HepG2 (cell line): ENCODE measurements at regions not wholly inside any gene's neighbourhood (a gene's known extent, or its start where the extent isn't known, plus 50 kb on each side); places are given as distances from the start of the nearest gene placed in this dataset.

Source experiments
- ATAC-seq: fragments of 200-7000 bp; cut with Tn5 transposase; 3 replicates; pipeline ENCODE4 v1.9.1; 2020; ENCODE audit warnings: mild to moderate bottlenecking, moderate library complexity
- BruUV-seq: library from RNA; stranded (reverse); fragments of 400-500 nt; replicated peaks from 2 replicates; lab custom pipeline; 2021; lab: Mats Ljungman, UMichigan
- CTCF ChIA-PET: fragments of 300-600 bp; formaldehyde crosslinking; extraction: SDS; loops from one replicate; lab custom pipeline; 2021; ENCODE audit warnings: low total read pairs, inconsistent platforms, low intra/inter-chr PET ratio; lab: Yijun Ruan, JAX
- POLR2A ChIA-PET: fragments of 350-600 bp; sonication (Branson Sonifier 250); formaldehyde crosslinking; loops from one replicate; lab custom pipeline; 2020; ENCODE audit warnings: antibody characterized with exemption, inconsistent platforms; lab: Yijun Ruan, JAX
- DNase-seq: peaks from one replicate; pipeline ENCODE4 v3.0.0-alpha.2; 2015; ENCODE audit warnings: low spot score
- FAIRE-seq: peaks from 3 replicates; lab custom pipeline; 2011; peaks lifted over from hg19 to GRCh38; lab: Jason Lieb, UNC
- H2AFZ ChIP-seq: one replicate; pipeline ENCODE4 v1.6.1; 2011; ENCODE audit warnings: low read length, inconsistent platforms
- H3K27ac ChIP-seq: fragments of 300-600 bp; 3 replicates; pipeline ENCODE4 v1.8.0; 2011; ENCODE audit warnings: mixed run types, mild to moderate bottlenecking, mixed read lengths, low read length, inconsistent platforms; ENCODE audit not compliant: insufficient read depth; ENCODE audit errors: extremely low read length
- H3K27me3 ChIP-seq, 2 experiments: fragments of 200-600 bp in 1 of 2; 2 replicates in 1 of 2; 3 replicates in 1 of 2; pipeline versions ENCODE4 v1.6.0 to v1.8.0; 2011; ENCODE audit warnings: low read length in 2 of 2, mild to moderate bottlenecking in 2 of 2, moderate library complexity in 2 of 2, inconsistent platforms in 1 of 2; ENCODE audit not compliant: insufficient read depth in 2 of 2, control insufficient read depth in 1 of 2
- H3K36me3 ChIP-seq, 2 experiments: fragments of 200-600 bp in 1 of 2; replicated peaks in 1 of 2; 2 replicates in 1 of 2; 3 replicates in 1 of 2; pipeline versions ENCODE4 v1.5.1 to v1.8.0; 2011; ENCODE audit warnings: low read length in 2 of 2, inconsistent platforms in 1 of 2; ENCODE audit not compliant: insufficient read depth in 2 of 2, control insufficient read depth in 1 of 2
- H3K4me1 ChIP-seq: 2 replicates; pipeline ENCODE4 v1.5.1; 2012; ENCODE audit warnings: low read length, inconsistent platforms; ENCODE audit not compliant: insufficient read depth
- H3K4me2 ChIP-seq: 2 replicates; pipeline ENCODE4 v1.6.0; 2011; ENCODE audit warnings: low read depth, low read length, inconsistent platforms
- H3K4me3 ChIP-seq, 3 experiments: fragments of 200-600 bp in 1 of 3; sonication (generic), shearing (Covaris generic) in 1 of 3; replicated peaks in 1 of 3; 2 replicates each; pipeline ENCODE4 v1.5.1; 2011 to 2016; ENCODE audit warnings: low read length in 3 of 3, inconsistent platforms in 2 of 3, low read depth in 2 of 3, mild to moderate bottlenecking in 2 of 3, control low read depth in 1 of 3, mixed read lengths in 1 of 3; ENCODE audit not compliant: insufficient read depth in 1 of 3
- H3K79me2 ChIP-seq: one replicate; pipeline ENCODE4 v1.6.1; 2011; ENCODE audit warnings: low read length, inconsistent platforms; ENCODE audit not compliant: insufficient read depth
- H3K9ac ChIP-seq: 2 replicates; pipeline ENCODE4 v1.6.0; 2011; ENCODE audit warnings: mild to moderate bottlenecking, low read depth, low read length, inconsistent platforms; ENCODE audit not compliant: insufficient read depth
- H3K9me3 ChIP-seq: 2 replicates; pipeline ENCODE4 v1.5.1; 2012; ENCODE audit warnings: mild to moderate bottlenecking, low read length
- H4K20me1 ChIP-seq: 2 replicates; pipeline ENCODE4 v1.6.0; 2011; ENCODE audit warnings: inconsistent platforms, mild to moderate bottlenecking, low read length, moderate library complexity; ENCODE audit not compliant: insufficient read depth
- ATAD3A ChIP-seq: sonication (generic); formaldehyde crosslinking; IDR thresholded peaks from 2 replicates; pipeline ENCODE4 v1.4.0; 2020; ENCODE audit warnings: missing genetic modification reagents
- ATF4 ChIP-seq, 2 experiments: fragments of 450-650 bp in 1 of 2; sonication (generic) in 1 of 2; formaldehyde crosslinking; IDR thresholded peaks; 2 replicates each; pipeline versions ENCODE4 v1.5.0 to v1.8.0; 2020 to 2022; ENCODE audit warnings: mild to moderate bottlenecking in 1 of 2, missing genetic modification reagents in 1 of 2
- ATF6 ChIP-seq: sonication (generic); formaldehyde crosslinking; conservative IDR thresholded peaks from 2 replicates; pipeline ENCODE4 v1.4.0; 2020; ENCODE audit warnings: missing genetic modification reagents
- CHD2 ChIP-seq: IDR thresholded peaks from 2 replicates; pipeline ENCODE4 v1.6.1; 2011; ENCODE audit warnings: low read depth, low read length, improper control_type of control experiment
- KLF16 ChIP-seq, 2 experiments: sonication (generic) in 1 of 2; formaldehyde crosslinking in 1 of 2; IDR thresholded peaks; 2 replicates each; pipeline versions ENCODE4 v1.6.1 to v1.8.0; 2016 to 2023; ENCODE audit warnings: missing genetic modification reagents in 2 of 2, missing compliant biosample characterization in 1 of 2
- PHF21A ChIP-seq: sonication (generic); formaldehyde crosslinking; IDR thresholded peaks from 2 replicates; pipeline ENCODE4 v1.5.0; 2020; ENCODE audit warnings: mild to moderate bottlenecking, missing genetic modification reagents
- RBAK ChIP-seq: sonication (generic); formaldehyde crosslinking; IDR thresholded peaks from 2 replicates; pipeline ENCODE4 v1.5.1; 2020; ENCODE audit warnings: mild to moderate bottlenecking, missing genetic modification reagents
- TERF1 ChIP-seq: sonication (generic); formaldehyde crosslinking; IDR thresholded peaks from 2 replicates; pipeline ENCODE4 v1.8.0; 2022; ENCODE audit warnings: mild to moderate bottlenecking, missing genetic modification reagents, moderate library complexity
- U2AF1 ChIP-seq: fragments of 200-400 bp; formaldehyde crosslinking; optimal IDR thresholded peaks from 2 replicates; pipeline ENCODE3; 2017; ENCODE audit warnings: mild to moderate bottlenecking, low read depth, low read length
- ZHX1 ChIP-seq: sonication (generic); formaldehyde crosslinking; IDR thresholded peaks from 2 replicates; pipeline ENCODE4 v1.8.1; 2022; ENCODE audit warnings: low read depth, mild to moderate bottlenecking, missing genetic modification reagents
- ZNF280D ChIP-seq: sonication (generic); formaldehyde crosslinking; IDR thresholded peaks from 2 replicates; pipeline ENCODE4 v1.5.1; 2020; ENCODE audit warnings: mild to moderate bottlenecking, missing genetic modification reagents
- ZNF468 ChIP-seq: sonication (generic); formaldehyde crosslinking; IDR thresholded peaks from 2 replicates; pipeline ENCODE4 v1.8.0; 2022; ENCODE audit warnings: mild to moderate bottlenecking, moderate library complexity, missing genetic modification reagents
- ZNF563 ChIP-seq: sonication (generic); formaldehyde crosslinking; IDR thresholded peaks from 2 replicates; pipeline ENCODE4 v1.8.0; 2022; ENCODE audit warnings: mild to moderate bottlenecking, moderate library complexity, missing genetic modification reagents
- ZSCAN30 ChIP-seq: sonication (generic); formaldehyde crosslinking; IDR thresholded peaks from 2 replicates; pipeline ENCODE4 v1.5.0; 2020; ENCODE audit warnings: mild to moderate bottlenecking, missing genetic modification reagents
- ZZZ3 ChIP-seq: sonication (generic); formaldehyde crosslinking; IDR thresholded peaks from 2 replicates; pipeline ENCODE4 v1.4.0; 2020; ENCODE audit warnings: missing genetic modification reagents, mild to moderate bottlenecking, borderline replicate concordance
- WGBS: methylation state at CpG from one replicate; pipeline ENCODE4 v1.1.6; 2017; ENCODE audit warnings: low lambda C conversion rate; 5-methylcytosine and 5-hydroxymethylcytosine counted together
- in situ Hi-C: cut with HindIII; loops from 2 replicates; pipeline ENCODE4 v1.10.0; 2017; ENCODE audit warnings: low pct_unique_long_range_greater_than_20kb; ENCODE audit not compliant: extremely low pct_ligation_motif_present
- intact Hi-C: fragments of 100-400 bp; cut with micrococcal nuclease; formaldehyde crosslinking; loops from one replicate; pipeline ENCODE4 v1.10.0; 2022; ENCODE audit not compliant: unreplicated experiment

- 0% methylated on average over 5 of the region's 5 CpGs for WGBS
- no peak overlapping the region for H3K9ac ChIP-seq
- no peak for DNase-seq
- no TSS peak for BruUV-seq
- H2AFZ ChIP-seq: no peak overlapping the region
- H3K4me2 ChIP-seq: no peak overlapping the region
- no peak for FAIRE-seq
- H3K9me3 ChIP-seq: no peaks in the 10 kb centered on the region
- H3K27me3 ChIP-seq: peaks cover 4 to 23% of the 10 kb centered on the region in 2 experiments; a peak in 3 of 5 replicates
- no peaks in the 10 kb centered on the region for H3K79me2 ChIP-seq
- intact Hi-C loops (no loop called here), in situ Hi-C loops (no loop called here)
- ChIA-PET CTCF (no interaction called here), POLR2A (no interaction called here)
- no peaks in the 10 kb centered on the region for H3K4me1 ChIP-seq
- no peak overlapping the region for H3K4me3 ChIP-seq
- no peak for ATAC-seq
- H3K36me3 ChIP-seq: no peaks in the 10 kb centered on the region
- no peak overlapping the region for H3K27ac ChIP-seq
- H4K20me1 ChIP-seq: no peaks in the 10 kb centered on the region; the same call in 1 of the 2 replicates
- no peak for TF ChIP-seq ZSCAN30
- TF ChIP-seq ATF6 (CRISPR knock-in tag): no peak
- no peak for TF ChIP-seq CHD2
- TF ChIP-seq ZZZ3: no peak
- TF ChIP-seq ZNF468 (CRISPR knock-in tag): no peak
- TF ChIP-seq U2AF1: no peak
- TF ChIP-seq ZHX1 (CRISPR knock-in tag): no peak
- no peak for TF ChIP-seq ATAD3A (CRISPR knock-in tag)
- no peak for TF ChIP-seq KLF16 (CRISPR knock-in tag; IDR thresholded peaks at IDR 0.05)
- no peak for TF ChIP-seq ATF4 (CRISPR knock-in tag; IDR thresholded peaks at IDR 0.05)
- no peak for TF ChIP-seq PHF21A (CRISPR knock-in tag)
- no peak for TF ChIP-seq TERF1
- TF ChIP-seq ZNF280D (CRISPR knock-in tag): no peak
- TF ChIP-seq ZNF563 (CRISPR knock-in tag): no peak
- TF ChIP-seq RBAK (CRISPR knock-in tag): no peak
Measured at GRCh38 chr1:36597514-36597913, 114.8 kb upstream of the CSF3R start.
